Motor neuron (in vitro differentiated cells): ENCODE measurements at regions not wholly inside any gene's neighbourhood (a gene's known extent, or its start where the extent isn't known, plus 50 kb on each side); places are given as distances from the start of the nearest gene placed in this dataset.

ENCODE experiments used
- ATAC-seq, 8 experiments: fragments of 200-7000 bp; cut with Tn5 transposase; replicated peaks in 6 of 8; 2 replicates each; pipeline ENCODE4 v1.8.0; 2021; ENCODE audit warnings: mild to moderate bottlenecking in 8 of 8, moderate library complexity in 8 of 8
- H3K27ac ChIP-seq, 2 donors: fragments of 250-450 bp; sonication (Bioruptor Pico); 2 replicates each; pipeline ENCODE4 v1.9.0; 2021; ENCODE audit warnings: antibody characterized with exemption in 2 of 2, mild to moderate bottlenecking in 2 of 2, moderate library complexity in 1 of 2
- H3K4me1 ChIP-seq, 2 donors: fragments of 250-450 bp; sonication (Bioruptor Pico); replicated peaks in 1 of 2; 2 replicates each; pipeline ENCODE4 v1.6.1; 2021; ENCODE audit warnings: antibody characterized with exemption in 2 of 2, mild to moderate bottlenecking in 2 of 2, moderate library complexity in 1 of 2
- H3K4me3 ChIP-seq, 5 donors: fragments of 250-450 bp; sonication (Bioruptor Pico); 2 replicates each; pipeline ENCODE4 v1.9.0; 2021; ENCODE audit warnings: antibody characterized with exemption in 5 of 5, mild to moderate bottlenecking in 5 of 5, moderate library complexity in 4 of 5
- WGBS, 10 experiments: fragments of 450-650 bp; shearing (Covaris generic); methylation state at CpG; one replicate each; pipeline ENCODE4 v1.0.0; 2022; 5-methylcytosine and 5-hydroxymethylcytosine counted together
- in situ Hi-C, 9 experiments: fragments of 400-800 bp; cut with MboI; loops; one replicate each; pipeline ENCODE4 v1.15.0; 2021; ENCODE audit warnings: low sequenced_read_pairs in 9 of 9, low pct_unique_long_range_greater_than_20kb in 2 of 9; ENCODE audit not compliant: unreplicated experiment in 9 of 9

DNA sequence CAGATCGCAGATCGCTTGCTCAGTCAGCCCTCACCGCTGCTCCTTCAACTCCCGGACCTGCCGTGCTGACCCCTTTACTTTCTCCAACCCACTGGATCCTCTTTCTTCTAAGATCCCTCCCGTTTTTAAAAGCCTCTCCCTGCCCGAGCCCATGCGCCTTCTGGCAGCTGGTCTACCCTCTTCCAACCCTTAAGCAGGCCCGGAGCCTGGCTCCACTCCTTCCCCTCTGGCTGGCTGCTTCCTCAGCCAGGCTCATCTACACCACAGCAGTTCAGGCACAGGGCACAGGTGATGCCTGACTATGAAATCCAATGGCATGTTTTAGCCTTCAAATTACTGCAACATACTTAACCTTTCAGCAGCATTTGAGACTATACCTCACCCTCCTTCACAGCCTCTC is 63.8 kb upstream of the PABPC3 start:
- in situ Hi-C loops: no loop called here
- Histone ChIP-seq H3K27ac (no peak overlapping the region), H3K4me1 (no peaks in the 10 kb centered on the region), H3K4me3 (no peak overlapping the region)
- whole genome bisulfite sequencing, 10 experiments: 33 to 100% (median 88%) methylated on average over 1 to 6 of the region's 9 CpGs; no CpG with 5 or more reads in 1 of the 10 experiments
- no peak for ATAC-seq

DNA sequence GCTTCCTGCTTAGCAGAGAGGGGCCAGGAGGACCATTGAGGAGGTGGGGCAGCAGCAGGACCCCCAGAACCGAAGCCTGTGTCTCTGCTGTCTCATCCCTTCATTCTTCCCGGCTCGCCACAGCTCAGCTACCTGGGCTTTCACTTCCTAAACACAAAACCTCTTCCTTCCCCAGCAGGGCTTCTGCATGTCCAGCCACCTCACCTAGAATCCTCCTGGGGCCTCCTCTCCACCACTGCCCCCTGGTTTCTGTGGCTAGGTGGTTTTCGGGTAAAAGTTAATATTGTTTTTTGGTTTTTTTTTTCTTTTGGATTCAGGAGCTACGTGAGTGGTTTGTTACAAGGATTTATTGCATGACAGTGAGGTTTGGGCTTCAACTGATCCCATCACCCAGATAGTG is 61.8 kb upstream of the PABPC3 start:
- Histone ChIP-seq H3K4me3 (no peak overlapping the region), H3K27ac (no peak overlapping the region), H3K4me1 (no peaks in the 10 kb centered on the region)
- in situ Hi-C loops: no loop called here
- no peak for ATAC-seq
- WGBS, 10 experiments: 20 to 100% (median 75%) methylated on average over 1 to 4 of the region's 5 CpGs

DNA sequence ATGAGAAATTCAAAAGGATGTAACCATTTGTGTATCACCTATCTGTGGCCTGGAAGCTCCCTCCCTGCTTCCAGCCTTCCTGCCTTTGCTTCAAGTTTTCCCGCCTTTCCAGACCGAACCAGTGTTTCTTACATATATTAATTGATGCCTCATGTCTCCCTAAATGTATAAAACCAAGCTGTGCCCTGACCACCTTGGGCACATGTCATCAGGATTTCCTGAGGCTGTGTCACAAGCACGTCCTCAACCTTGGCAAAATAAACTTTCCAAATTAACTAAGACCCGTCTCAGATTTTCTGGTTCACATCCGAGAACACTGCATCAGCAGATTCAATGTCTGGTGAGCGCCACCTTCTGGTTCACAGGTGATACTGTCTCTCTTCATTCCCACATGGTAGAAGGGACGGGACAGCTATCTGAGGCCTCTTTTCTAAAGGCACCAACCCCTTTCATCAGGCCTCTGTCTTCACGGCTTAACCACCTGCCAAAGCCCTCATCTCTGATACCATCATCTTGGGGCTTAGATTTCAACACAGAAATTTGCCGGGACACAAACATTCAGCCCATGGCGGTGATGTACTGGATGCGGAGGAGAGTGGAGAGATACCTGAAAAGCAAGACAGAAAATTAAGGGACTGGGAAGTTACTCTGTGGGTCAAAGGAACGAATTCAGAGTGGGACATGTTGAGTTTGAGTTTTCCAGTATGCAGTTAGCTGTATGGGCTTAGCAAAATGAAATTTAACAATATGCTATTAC is 58.7 kb upstream of the PABPC3 start:
- in situ Hi-C loops: no loop called here
- Histone ChIP-seq H3K4me1 (no peaks in the 10 kb centered on the region), H3K4me3 (no peak overlapping the region), H3K27ac (no peak overlapping the region)
- peak; percentile 67 to 98 (median 85) for ATAC-seq
- WGBS, 10 experiments: 0 to 71% (median 33%) methylated on average over 4 to 12 of the region's 12 CpGs

DNA sequence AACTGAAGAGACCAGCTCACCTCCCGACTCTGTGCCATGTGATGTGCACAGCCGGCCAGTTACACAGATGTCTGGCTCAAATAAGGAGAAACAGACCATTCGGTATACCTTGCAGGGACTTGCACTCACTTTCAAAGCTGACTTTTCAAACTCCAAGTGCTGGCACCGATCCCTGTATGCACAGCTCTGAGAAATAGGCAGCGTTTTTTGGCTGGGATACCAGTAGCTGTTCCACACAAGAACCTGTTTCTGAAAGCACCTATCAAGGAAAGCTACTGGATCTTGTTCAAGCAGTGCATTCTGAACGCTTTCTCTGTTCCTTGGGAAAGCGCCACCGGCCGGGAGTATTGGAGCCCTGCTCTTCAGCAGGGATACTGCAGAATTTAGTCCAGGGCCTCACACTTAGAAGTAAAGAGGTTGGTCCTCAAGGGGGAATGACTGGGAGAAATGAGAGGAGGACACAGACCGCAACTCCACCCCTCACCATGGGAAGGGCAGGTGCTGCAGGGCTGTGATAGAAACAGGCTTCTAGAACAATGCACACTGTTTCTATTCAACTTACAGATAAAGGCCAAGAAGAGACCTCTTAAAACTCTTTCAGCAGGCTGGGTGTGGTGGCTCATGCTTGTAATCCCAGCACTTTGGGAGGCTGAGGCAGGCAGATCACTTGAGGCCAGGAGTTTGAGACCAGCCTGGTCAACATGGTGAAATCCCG is 53.6 kb upstream of the PABPC3 start:
- in situ Hi-C loops: no loop called here
- no peak for ATAC-seq
- Histone ChIP-seq H3K4me1 (no peaks in the 10 kb centered on the region), H3K4me3 (no peak overlapping the region), H3K27ac (no peak overlapping the region)
- WGBS, 10 experiments: 29 to 82% (median 59%) methylated on average over 1 to 11 of the region's 11 CpGs; no CpG with 5 or more reads in 2 of the 10 experiments

DNA sequence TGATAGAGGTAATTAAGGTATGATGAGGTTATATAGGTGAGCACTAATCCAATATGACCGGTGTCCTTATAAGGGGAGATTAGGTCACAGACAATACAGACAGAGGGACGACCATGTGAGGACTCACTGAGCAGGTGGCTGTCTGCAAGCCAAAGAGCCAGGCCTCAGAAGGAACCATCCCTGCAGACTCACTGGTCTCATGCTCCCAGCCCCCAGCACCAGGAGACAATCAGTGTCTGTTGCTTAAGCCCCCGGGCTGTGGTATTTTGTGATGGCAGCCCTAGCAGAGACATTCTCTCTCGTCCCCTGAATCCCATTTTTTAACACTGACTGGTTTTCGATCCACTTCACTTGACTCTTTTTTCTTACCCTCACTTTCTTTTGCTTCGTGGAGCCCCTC is 51.9 kb upstream of the PABPC3 start:
- no peak overlapping the region for H3K27ac ChIP-seq
- H3K4me1 ChIP-seq: no peaks in the 10 kb centered on the region
- WGBS, 10 experiments: 27 to 100% (median 92%) methylated on average over 1 to 5 of the region's 6 CpGs; no CpG with 5 or more reads in 3 of the 10 experiments
- ATAC-seq: no peak
- H3K4me3 ChIP-seq: no peak overlapping the region
- in situ Hi-C loops: no loop called here
